ENCODE measurements at regions not wholly inside any gene's neighbourhood (a gene's known extent, or its start where the extent isn't known, plus 50 kb on each side); places are given as distances from the start of the nearest gene placed in this dataset.

- no peak overlapping the region for H2BK5ac ChIP-seq (ENCODE audit: low read depth, low read length, poor library complexity)
- H4K91ac ChIP-seq (ENCODE audit: low read depth, low read length) = no peak overlapping the region
- H3K23ac ChIP-seq (ENCODE audit: low read length) = no peak overlapping the region
- no CpG with 5 or more reads among the region's 3 CpGs for WGBS (ENCODE audit: extremely low coverage, insufficient coverage, insufficient read length)
- no peaks in the 10 kb centered on the region for H3K4me1 ChIP-seq (ENCODE audit: control insufficient read depth in 1 of 2, insufficient read depth in 2 of 2, low read length in 2 of 2)
- no peak overlapping the region for H4K8ac ChIP-seq (ENCODE audit: low read depth, low read length)
- no peaks in the 10 kb centered on the region for H3K79me1 ChIP-seq (ENCODE audit: low read length)
- no peak overlapping the region for H2AFZ ChIP-seq (ENCODE audit: insufficient read depth, low read length, poor library complexity)
- H3K27ac ChIP-seq (ENCODE audit: low read depth, low read length) = no peak overlapping the region
- H3K4me2 ChIP-seq (ENCODE audit: low read length) = no peak overlapping the region
- H3K14ac ChIP-seq (ENCODE audit: low read length) = no peak overlapping the region
- H3K79me2 ChIP-seq (ENCODE audit: control insufficient read depth, insufficient read depth, low read length, poor library complexity) = no peaks in the 10 kb centered on the region
- no peak overlapping the region for H2AK5ac ChIP-seq (ENCODE audit: low read length)
- no peak overlapping the region for H4K12ac ChIP-seq (ENCODE audit: low read depth, low read length)
- no peaks in the 10 kb centered on the region for H3K9me3 ChIP-seq (ENCODE audit: insufficient read depth, low read depth, low read length)
- no peaks in the 10 kb centered on the region for H3K27me3 ChIP-seq (ENCODE audit: insufficient read depth, low read length)
- no peak overlapping the region for H3K9ac ChIP-seq (ENCODE audit: low read length)
- H2BK120ac ChIP-seq (ENCODE audit: insufficient read depth, low read length, poor library complexity) = no peak overlapping the region
- H3K36me3 ChIP-seq (ENCODE audit: control insufficient read depth in 1 of 2, insufficient read depth in 2 of 2, low read length in 2 of 2) = no peaks in the 10 kb centered on the region
- no peak overlapping the region for H3K4me3 ChIP-seq (ENCODE audit: low read depth, low read length)
- no peak for DNase-seq
- no peak overlapping the region for H3K4ac ChIP-seq (ENCODE audit: low read depth, low read length)
- H3K18ac ChIP-seq (ENCODE audit: low read length) = no peak overlapping the region
- no peak overlapping the region for H2BK12ac ChIP-seq (ENCODE audit: low read length)
These were observed 76.4 kb upstream of the PRMT6 start for GRCh38 chr1:106980121-106980520.

GRCh38 chr1:106984801-106985200 lies 71.7 kb upstream of the PRMT6 start:
- H3K79me2 ChIP-seq (ENCODE audit: control insufficient read depth, insufficient read depth, low read length, poor library complexity) = no peaks in the 10 kb centered on the region
- H3K27me3 ChIP-seq (ENCODE audit: insufficient read depth, low read length) = no peaks in the 10 kb centered on the region
- H2BK5ac ChIP-seq (ENCODE audit: low read depth, low read length, poor library complexity) = no peak overlapping the region
- H3K4me3 ChIP-seq (ENCODE audit: low read depth, low read length) = no peak overlapping the region
- DNase-seq = no peak
- H3K36me3 ChIP-seq (ENCODE audit: control insufficient read depth in 1 of 2, insufficient read depth in 2 of 2, low read length in 2 of 2) = no peaks in the 10 kb centered on the region
- no peak overlapping the region for H4K91ac ChIP-seq (ENCODE audit: low read depth, low read length)
- H3K27ac ChIP-seq (ENCODE audit: low read depth, low read length) = no peak overlapping the region
- no peak overlapping the region for H3K9ac ChIP-seq (ENCODE audit: low read length)
- H3K14ac ChIP-seq (ENCODE audit: low read length) = no peak overlapping the region
- H3K4me2 ChIP-seq (ENCODE audit: low read length) = no peak overlapping the region
- H2AFZ ChIP-seq (ENCODE audit: insufficient read depth, low read length, poor library complexity) = no peak overlapping the region
- no peak overlapping the region for H2BK12ac ChIP-seq (ENCODE audit: low read length)
- no peaks in the 10 kb centered on the region for H3K9me3 ChIP-seq (ENCODE audit: insufficient read depth, low read depth, low read length)
- no peak overlapping the region for H3K23ac ChIP-seq (ENCODE audit: low read length)
- H4K8ac ChIP-seq (ENCODE audit: low read depth, low read length) = no peak overlapping the region
- H3K18ac ChIP-seq (ENCODE audit: low read length) = no peak overlapping the region
- no peak overlapping the region for H2BK120ac ChIP-seq (ENCODE audit: insufficient read depth, low read length, poor library complexity)
- no peak overlapping the region for H3K4ac ChIP-seq (ENCODE audit: low read depth, low read length)
- no peak overlapping the region for H4K12ac ChIP-seq (ENCODE audit: low read depth, low read length)
- no peaks in the 10 kb centered on the region for H3K4me1 ChIP-seq (ENCODE audit: control insufficient read depth in 1 of 2, insufficient read depth in 2 of 2, low read length in 2 of 2)
- no peak overlapping the region for H2AK5ac ChIP-seq (ENCODE audit: low read length)
- no peaks in the 10 kb centered on the region for H3K79me1 ChIP-seq (ENCODE audit: low read length)

- Histone ChIP-seq H4K8ac (ENCODE audit: low read depth, low read length) (no peak overlapping the region), H2AK5ac (ENCODE audit: low read length) (no peak overlapping the region), H3K14ac (ENCODE audit: low read length) (no peak overlapping the region), H4K91ac (ENCODE audit: low read depth, low read length) (no peak overlapping the region), H3K18ac (ENCODE audit: low read length) (no peak overlapping the region), H3K9me3 (ENCODE audit: insufficient read depth, low read depth, low read length) (no peaks in the 10 kb centered on the region), H3K27ac (ENCODE audit: low read depth, low read length) (no peak overlapping the region), H3K4ac (ENCODE audit: low read depth, low read length) (no peak overlapping the region), H2BK120ac (ENCODE audit: insufficient read depth, low read length, poor library complexity) (no peak overlapping the region), H3K4me2 (ENCODE audit: low read length) (no peak overlapping the region), H3K27me3 (ENCODE audit: insufficient read depth, low read length) (no peaks in the 10 kb centered on the region), H3K4me3 (ENCODE audit: low read depth, low read length) (no peak overlapping the region), H3K9ac (ENCODE audit: low read length) (no peak overlapping the region), H3K23ac (ENCODE audit: low read length) (no peak overlapping the region), H3K4me1 (ENCODE audit: control insufficient read depth in 1 of 2, insufficient read depth in 2 of 2, low read length in 2 of 2) (no peaks in the 10 kb centered on the region), H2BK5ac (ENCODE audit: low read depth, low read length, poor library complexity) (no peak overlapping the region), H4K12ac (ENCODE audit: low read depth, low read length) (no peak overlapping the region), H3K79me2 (ENCODE audit: control insufficient read depth, insufficient read depth, low read length, poor library complexity) (no peaks in the 10 kb centered on the region), H2AFZ (ENCODE audit: insufficient read depth, low read length, poor library complexity) (no peak overlapping the region), H2BK12ac (ENCODE audit: low read length) (no peak overlapping the region), H3K79me1 (ENCODE audit: low read length) (no peaks in the 10 kb centered on the region), H3K36me3 (ENCODE audit: control insufficient read depth in 1 of 2, insufficient read depth in 2 of 2, low read length in 2 of 2) (no peaks in the 10 kb centered on the region)
- DNase-seq = no peak
These were observed 69.9 kb upstream of the PRMT6 start for GRCh38 chr1:106986603-106987002.

- Histone ChIP-seq H3K27ac (ENCODE audit: low read depth, low read length) (no peak overlapping the region), H3K18ac (ENCODE audit: low read length) (no peak overlapping the region), H3K4ac (ENCODE audit: low read depth, low read length) (no peak overlapping the region), H3K9ac (ENCODE audit: low read length) (no peak overlapping the region), H4K8ac (ENCODE audit: low read depth, low read length) (no peak overlapping the region), H3K27me3 (ENCODE audit: insufficient read depth, low read length) (no peaks in the 10 kb centered on the region), H2BK120ac (ENCODE audit: insufficient read depth, low read length, poor library complexity) (no peak overlapping the region), H3K36me3 (ENCODE audit: control insufficient read depth in 1 of 2, insufficient read depth in 2 of 2, low read length in 2 of 2) (no peaks in the 10 kb centered on the region), H3K14ac (ENCODE audit: low read length) (no peak overlapping the region), H3K23ac (ENCODE audit: low read length) (no peak overlapping the region), H2AK5ac (ENCODE audit: low read length) (no peak overlapping the region), H2BK5ac (ENCODE audit: low read depth, low read length, poor library complexity) (no peak overlapping the region), H4K91ac (ENCODE audit: low read depth, low read length) (no peak overlapping the region), H2AFZ (ENCODE audit: insufficient read depth, low read length, poor library complexity) (no peak overlapping the region), H3K79me2 (ENCODE audit: control insufficient read depth, insufficient read depth, low read length, poor library complexity) (no peaks in the 10 kb centered on the region), H3K9me3 (ENCODE audit: insufficient read depth, low read depth, low read length) (no peaks in the 10 kb centered on the region), H3K4me2 (ENCODE audit: low read length) (no peak overlapping the region), H3K79me1 (ENCODE audit: low read length) (no peaks in the 10 kb centered on the region), H2BK12ac (ENCODE audit: low read length) (no peak overlapping the region), H3K4me1 (ENCODE audit: control insufficient read depth in 1 of 2, insufficient read depth in 2 of 2, low read length in 2 of 2) (no peaks in the 10 kb centered on the region), H3K4me3 (ENCODE audit: low read depth, low read length) (no peak overlapping the region), H4K12ac (ENCODE audit: low read depth, low read length) (no peak overlapping the region)
- no peak for DNase-seq
These were observed 60.5 kb upstream of the PRMT6 start for GRCh38 chr1:106995970-106996369.

Measured in trophoblast cell (in vitro differentiated cells and primary cell).